GM19397 (cell line): ENCODE measurements at regions not wholly inside any gene's neighbourhood (a gene's known extent, or its start where the extent isn't known, plus 50 kb on each side); places are given as distances from the start of the nearest gene placed in this dataset.
"Not testable (repeated sequence)": the region's sequence is repeated elsewhere in the genome, so short reads cannot be mapped to it uniquely, and the experiment has no call there.

Source experiments
- ATAC-seq: cut with Tn5 transposase; IDR thresholded peaks from one replicate; pipeline ENCODE4 v1.9.1; 2021; ENCODE audit warnings: mild to moderate bottlenecking, moderate library complexity; ENCODE audit not compliant: unreplicated experiment

DNA sequence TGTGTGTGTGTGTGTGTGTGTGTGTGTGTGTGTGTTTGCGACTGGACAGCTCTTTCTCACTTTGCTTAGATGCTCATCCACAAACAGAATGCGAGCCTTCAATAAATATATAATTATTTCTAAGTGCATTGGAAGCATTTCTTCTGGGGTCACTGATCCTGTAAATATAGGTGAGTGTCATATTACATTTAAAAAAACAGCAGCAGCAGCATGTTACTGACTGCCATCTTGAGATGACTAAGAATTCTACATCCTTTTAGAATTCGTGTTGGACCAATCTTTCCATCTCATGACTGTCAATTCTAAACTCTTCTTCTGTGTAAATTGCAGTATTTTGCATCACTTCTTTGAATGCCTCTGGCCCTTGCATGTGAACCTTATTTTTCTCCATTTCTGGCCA is 238.0 kb upstream of the DDI1 start:
- no peak for ATAC-seq

DNA sequence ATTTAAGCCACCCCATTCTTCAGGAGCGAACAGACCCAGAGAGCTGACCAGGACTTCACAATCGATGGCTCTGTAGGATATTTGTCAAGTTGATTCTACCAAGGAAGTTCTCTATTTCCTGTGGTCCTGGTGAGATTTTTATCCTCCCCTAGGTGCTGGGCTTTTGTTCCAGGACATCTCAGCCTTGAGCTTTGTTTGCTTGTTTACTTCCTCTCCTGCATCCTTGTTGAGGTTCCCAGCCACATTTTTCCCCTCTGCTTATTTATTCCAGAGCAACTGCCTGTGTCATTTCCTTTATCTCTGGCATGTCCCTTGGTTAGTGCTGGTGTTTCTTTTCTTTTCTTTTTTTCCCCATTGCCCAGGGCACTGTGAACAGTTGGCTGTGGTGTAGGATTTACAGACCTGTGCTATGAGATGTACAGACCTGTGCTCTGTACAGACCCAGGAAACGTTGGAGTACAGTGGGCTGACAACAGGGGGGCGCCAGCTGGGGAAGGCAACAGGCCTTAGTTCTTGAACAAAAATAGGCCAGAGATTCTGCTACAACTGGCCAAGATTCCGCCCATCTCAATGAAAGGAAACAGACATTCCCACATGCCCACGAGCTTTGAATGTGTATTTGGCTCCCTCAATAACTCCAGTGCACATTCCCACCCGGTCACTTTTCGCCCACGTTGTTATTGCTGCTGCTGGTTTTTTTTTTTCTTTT is 235.9 kb upstream of the DDI1 start:
- ATAC-seq = no peak

DNA sequence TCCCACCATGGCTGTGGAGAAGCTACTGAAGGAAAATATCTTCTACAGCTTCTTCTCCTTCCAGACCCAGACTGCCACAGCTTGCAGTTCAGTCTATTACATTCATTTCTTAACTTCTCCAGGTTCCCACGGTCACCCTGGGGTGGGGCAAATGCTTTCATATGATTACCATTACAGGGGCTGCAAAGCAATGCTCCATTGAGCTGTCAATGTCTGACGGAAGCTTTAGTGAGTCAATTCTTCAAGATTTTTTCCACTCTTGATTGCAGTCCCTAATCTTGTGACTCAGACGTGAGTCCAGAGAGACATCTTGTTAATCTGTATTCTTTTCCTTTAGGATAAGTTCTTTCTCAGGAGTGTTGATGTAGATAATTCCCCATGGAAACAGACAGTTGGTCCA is 233.4 kb upstream of the DDI1 start:
- no peak for ATAC-seq

DNA sequence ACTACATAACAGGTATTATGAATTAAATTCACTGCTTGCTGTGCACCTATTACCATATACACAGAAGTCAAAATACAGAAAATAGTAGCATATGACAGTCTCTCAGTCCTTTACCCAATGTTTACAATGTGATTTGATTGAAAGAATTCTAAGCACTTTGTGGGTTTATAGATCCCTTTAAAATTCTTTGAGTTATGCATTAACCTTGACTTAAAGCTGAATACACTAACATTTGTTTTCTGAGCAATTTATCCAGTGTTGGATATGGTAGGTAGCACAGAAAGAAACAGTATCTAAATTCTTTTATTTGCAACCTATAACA is 230.8 kb upstream of the DDI1 start:
- no peak for ATAC-seq

DNA sequence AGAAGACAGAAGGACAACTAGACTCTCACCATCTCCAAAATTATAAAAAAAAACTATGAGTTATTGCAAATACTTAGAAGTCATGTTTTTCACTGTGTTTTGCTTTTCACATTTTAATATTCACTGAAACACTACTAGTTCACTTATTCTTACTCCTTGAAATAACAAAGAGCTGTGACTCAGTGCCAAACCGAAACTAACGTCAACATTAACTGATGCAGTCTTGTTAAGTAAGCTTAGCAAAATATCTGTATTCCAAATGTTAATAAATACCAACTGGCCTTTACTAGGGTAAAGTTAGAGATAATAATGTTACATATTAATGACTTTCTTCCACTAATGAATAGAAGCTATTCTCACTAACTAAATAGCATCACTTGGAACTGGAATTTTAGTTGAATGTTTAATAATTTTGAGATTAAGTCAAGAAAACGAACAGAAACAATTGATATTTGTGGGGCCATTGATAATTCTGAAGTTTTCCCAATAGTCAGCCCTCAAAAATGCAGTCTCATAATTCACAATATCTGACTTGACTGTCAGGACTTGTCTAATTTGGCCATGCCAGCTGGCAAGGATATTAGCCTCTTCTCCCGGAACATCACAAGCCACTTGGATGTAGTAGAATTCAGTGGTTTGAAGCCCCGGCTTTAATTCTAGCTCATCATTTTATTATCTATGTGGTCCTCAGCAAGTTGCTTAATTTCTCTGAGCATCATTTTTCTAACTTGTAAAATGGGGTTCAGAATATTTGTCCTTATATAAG is 230.1 kb upstream of the DDI1 start:
- no peak for ATAC-seq

DNA sequence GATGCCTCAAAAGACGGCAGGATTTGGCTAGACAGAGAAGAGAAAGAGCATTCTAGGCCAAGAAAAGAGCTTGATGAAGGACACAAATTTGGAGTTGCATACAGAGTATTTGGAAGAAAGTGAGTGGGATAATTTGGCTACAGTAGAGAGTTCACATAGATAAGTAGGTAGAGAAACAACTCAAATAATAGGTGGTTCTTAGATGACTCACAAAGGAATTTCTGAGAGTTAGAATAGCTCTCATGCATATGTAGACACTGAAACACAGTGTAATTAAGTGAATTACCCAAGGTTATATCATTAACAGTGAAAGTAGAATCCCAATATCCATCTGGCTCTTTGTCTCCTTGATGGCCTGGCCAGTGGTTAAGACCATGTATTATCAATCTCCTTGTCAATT is 228.6 kb upstream of the DDI1 start:
- no peak for ATAC-seq

DNA sequence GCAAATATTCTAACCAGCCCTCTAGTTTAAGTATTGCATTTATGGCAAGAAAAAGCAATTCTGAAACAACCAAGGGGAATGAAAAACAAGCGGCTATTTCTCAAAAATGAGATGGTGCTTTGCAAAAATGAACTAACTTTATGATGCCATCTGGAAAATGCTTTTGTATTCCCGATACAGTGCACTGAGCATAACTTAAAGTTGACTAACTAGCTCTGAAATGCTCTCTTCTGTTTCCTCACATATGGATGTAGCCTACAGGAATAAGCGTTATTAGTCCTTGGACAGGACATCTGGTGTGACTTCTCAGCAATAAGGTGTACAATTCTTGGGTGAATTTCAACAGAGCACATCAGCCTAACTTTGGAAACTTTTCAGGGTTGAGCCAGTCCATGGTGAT is 228.2 kb upstream of the DDI1 start:
- ATAC-seq = no peak

DNA sequence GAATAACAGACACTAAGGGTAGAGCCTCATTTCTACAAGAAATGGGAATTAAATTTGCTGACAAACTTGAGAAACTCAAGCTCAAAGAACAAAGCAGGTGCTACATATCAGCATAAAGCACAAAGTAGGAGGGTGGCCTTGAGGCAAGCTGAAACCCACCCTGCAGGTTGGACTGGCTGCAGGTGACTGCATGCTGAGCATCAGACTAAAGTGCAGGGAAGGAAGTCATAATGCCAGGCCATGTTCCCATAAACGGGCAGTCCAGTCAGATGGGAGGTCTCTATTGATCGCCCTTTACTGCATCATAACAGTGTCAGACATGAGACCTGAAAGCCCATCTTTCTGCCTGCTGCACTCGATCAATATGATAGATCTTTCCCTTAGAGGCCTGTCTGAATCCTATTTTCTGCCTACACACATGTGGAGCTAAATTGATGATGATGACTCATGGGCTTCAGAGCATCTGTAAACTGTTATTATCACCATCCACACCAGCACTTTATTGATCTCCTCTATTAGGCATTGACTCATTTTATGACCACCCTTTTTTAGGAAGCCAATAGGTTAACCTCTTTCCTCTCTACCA is 224.5 kb upstream of the DDI1 start:
- no peak for ATAC-seq

DNA sequence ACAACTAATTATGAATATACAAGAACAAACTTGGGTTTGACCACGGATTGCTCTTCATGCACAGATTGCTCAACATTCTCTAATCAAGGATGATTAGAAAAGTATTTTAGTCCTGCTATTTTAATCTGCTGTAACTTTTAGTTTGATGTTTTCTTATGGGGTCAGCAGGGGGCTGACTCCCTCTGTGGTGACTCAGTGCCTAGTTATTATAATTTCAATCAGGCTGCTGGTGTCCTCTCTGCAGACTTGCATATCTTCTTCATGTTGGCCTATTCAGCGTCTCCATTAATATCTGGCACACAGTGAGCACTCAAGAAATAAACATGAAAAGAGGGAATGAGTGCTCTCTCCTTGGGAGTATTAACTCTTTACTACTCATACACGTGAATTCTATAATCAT is 223.8 kb upstream of the DDI1 start:
- no peak for ATAC-seq

DNA sequence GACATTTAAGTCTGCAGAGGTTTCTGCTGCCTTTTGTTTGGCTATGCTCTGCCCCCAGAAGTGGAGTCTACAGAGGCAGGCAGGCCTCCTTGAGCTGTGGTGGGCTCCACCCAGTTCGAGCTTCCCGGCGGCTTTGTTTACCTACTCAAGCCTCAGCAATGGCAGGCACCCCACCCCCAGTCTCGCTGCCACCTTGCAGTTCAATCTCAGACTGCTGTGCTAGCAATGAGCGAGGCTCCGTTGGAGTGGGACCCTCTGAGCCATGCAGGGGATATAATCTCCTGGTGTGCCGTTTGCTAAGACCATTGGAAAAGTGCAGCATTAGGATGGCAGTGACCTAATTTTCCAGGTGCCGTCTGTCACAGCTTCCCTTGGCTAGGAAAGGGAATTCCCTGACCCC is 216.1 kb upstream of the DDI1 start:
- not testable (repeated sequence) for ATAC-seq

DNA sequence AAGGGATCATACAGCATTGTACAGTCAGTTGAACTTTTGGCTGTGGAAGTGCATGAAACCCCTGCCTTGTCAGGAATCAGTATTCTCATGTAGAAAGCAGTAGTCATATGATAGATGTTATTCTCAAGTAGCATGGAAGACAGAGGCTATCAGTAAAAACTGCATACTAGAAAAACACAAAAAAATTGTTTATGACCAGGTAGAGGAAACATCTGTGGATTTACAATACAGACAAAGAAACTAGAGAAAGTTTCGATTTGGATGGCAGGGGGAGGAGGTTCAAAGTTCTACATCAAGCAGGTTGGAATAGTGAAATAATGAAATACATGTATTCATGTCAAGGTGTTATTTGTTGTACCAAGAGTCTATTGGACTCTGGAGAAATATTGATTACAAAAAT is 212.3 kb upstream of the DDI1 start:
- no peak for ATAC-seq

DNA sequence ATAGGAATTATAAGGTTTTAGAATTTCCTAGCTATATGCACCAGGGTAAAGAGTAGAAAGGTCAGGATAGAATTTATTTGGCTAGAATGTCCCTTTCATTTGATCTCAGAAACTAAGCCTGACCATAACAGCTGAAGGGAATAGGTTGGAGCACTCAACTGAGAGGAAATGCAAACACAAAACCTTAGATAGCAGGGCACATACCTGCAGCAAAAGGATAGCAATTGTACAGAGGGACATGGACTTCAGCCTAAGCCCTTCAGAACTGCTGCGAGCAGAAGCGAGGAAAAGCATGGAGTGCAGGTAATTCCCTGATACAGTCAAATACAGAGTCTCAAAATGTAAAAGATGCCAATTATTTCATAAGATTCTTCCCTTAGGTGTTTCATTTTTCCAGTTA is 211.0 kb upstream of the DDI1 start:
- ATAC-seq = no peak

DNA sequence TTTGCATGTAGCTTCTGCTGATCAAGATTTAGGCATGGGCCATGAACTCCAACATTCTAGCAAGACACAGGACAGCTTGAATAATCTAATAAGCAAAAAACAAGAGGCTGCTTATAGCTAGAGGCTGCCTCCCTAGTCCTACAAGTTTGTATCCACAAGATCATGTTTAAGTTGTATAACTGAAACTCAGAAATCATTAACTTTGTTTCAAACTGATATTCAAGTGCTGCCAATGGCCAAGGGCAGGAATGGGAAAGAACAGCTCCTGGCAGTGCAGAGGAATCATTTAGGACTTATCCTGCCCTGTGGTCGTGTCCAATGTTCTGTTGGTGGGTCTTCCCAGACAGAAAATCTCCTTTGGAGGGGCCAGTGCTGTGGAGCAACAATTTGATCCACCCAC is 209.6 kb upstream of the DDI1 start:
- ATAC-seq = no peak

DNA sequence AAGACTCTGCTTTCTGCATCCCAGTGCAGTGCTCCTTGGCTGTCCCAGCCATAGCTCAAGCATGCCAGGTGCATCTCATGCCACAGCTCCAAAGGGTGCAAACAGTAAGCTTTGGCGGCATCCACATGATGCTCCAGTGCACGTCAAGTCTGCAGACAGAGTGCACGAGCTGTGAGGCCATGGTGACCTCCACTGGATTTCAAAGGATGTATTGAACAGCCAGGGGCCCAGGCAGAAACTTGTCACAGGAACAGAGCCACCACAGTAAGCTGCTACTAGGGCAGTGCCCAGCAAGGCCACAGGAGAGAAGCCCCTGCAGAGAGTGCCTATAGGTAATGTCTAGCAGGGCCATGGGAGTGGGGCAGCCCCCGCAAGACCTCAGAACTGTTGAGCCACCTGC is 206.8 kb upstream of the DDI1 start:
- ATAC-seq = no peak

DNA sequence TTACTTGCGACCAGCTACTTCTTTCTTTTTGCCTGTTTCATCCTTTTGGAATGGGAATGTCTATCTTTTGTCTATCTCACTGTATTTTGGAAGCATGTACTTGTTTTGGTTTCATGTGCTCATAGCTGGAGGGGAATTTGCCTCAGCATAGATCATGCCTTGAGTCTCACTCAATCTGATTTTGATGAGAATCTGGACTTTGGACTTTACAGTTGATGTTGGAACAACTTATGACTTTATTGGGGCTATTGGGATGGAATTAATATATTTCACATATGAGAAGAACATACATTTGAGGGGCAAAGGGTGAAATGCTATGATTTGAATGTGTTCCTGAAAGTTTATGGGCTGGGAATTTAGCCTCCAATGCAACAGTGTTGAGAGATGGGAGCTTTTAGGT is 206.2 kb upstream of the DDI1 start:
- ATAC-seq = no peak

DNA sequence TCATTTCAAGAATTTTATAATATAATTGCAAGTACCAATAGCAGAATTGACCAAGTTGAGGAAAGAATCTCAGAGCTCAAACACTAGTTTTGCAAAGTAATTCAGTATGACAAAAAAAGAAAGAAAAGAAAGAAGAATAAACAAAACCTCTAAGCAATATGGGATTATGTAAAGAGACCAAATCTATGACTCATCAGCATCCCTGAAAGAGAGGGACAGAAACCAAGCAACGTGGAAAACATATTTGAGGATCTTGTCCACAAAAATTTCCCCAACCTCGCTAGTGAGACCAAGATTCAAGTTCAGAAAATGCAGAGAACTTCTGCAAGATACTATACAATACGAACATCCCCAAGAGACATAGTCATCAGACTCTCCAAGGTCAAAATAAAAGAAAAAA is 203.7 kb upstream of the DDI1 start:
- ATAC-seq = no peak

DNA sequence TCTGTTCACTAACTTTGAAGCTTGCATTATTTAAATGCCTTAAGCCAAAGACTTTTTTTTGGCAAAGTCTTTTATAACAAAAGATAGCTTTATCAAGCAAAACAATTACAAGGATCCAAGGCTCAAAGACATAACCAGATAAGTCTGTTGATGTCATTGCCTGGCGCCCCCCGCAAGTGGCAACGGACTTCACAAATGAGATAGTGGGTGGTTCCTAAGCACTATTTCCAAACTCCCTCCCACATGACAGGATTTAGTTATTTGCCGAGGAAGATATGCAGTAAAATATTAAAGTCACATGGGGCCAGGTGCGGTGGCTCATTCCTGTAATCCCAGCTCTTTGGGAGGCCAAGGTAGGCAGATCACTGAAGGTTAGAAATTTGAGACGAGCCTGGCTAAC is 194.2 kb upstream of the DDI1 start:
- ATAC-seq = no peak

DNA sequence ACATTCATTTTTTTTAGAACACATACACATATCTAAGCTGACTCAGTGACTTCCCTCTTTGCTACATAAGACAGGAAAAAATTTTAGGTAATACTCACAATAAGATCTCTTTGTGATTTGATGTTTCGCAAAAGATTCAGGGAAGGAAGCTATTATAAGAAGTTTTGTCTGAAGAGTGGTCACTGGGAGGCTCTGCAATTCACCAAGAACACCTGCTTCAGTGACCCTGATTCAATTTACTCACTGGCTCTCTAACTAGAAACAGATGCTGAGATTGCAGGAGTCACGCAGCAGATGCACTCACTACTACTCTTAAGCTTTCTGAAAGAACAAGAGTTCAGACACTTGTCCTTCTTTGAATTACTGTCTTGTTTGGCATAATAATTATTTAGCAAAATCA is 193.6 kb upstream of the DDI1 start:
- no peak for ATAC-seq

DNA sequence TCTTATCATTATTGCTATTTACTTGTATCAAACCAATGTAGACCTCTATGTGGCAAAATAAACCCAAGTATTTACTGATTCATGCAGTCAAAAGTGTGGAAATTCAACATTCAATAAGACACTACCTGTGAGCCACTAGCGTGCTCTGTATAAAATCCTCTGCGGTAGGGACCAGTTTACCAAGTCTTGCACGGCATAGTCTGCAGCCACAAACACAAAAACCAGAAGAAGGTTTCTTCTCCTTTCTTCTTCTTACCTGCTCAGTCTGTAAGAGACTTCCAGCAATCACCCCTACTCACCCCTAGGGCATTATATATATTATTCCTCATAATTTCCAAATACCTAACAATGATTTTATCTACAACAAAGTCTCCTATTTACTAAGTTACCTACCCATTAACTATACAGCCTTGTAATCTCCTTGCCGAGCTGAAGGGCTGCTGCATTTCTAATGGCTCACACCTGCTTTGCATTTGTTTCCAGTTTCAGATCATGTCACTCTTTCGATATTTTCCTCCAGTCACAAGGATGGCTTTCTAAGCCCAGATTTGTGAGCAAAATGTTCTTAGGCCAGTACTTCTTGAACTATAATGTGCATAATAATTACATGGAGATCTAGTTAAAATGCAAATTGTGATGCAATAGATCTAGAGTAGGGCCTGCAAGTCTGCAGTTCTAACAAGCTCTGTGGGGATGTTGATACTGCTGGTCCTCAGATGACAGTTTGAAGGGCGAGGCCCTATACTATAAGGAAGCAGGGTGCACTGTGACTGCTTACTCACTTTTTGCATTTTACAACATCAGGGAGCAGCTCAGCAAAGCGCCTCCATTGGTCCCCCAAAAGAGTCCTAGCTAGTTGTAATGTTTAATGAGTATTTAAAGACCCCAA is 191.9 kb upstream of the DDI1 start:
- ATAC-seq = peak; percentile 98

DNA sequence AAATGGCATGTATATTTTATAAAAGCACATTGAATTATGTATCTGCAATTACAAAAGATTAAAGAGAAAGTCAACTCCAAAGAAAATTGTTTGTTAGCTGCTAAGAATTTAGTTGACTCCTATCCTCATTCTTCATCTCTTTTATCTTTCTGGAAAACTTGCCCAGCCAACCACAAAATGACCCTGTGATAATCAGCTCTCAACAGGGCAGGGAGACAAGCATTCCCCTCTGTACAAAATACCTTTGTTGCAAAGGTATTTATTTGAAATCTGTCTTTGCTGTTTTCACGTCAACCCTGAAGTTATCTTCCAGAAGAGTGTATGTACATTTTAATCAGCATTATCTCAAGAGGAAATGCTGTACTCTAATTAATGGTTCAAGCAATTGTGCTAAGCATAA is 191.1 kb upstream of the DDI1 start:
- no peak for ATAC-seq

DNA sequence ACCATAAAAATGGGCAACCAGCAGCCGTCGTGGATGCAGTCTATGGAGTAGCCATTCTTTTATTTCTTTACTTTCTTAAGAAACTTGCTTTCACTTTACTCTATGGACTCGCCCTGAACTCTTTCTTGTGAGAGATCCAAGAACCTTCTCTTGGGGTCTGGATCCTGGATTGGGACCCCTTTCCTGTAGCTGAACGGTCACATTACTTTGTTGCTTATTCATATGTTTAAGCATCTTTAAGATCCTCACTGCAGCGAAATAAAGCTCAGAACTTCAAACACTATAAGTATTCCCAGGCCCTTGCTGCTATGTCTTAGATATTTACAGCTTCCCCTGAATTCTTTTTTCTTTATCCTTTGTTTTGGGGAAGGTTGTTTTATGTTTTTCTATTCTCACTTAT is 187.8 kb upstream of the DDI1 start:
- no peak for ATAC-seq

DNA sequence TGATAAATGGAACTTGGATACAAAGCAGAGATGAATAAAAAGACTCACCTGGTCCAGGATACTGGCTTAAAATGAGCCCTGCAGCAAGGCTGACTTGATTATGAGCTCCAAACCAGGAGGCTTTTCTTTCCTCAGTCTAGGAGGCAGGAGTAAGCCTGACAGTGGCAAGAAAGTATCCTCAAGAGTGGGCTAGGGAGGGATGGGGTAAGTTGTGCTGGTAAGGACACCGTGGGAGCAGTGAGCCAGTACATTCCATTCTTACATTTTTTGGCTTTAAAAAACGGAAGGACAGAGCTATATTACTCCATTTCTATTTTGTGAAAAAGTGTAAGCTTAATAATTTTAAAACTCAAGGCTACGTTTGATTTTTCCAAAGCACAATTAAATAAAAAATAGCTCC is 187.1 kb upstream of the DDI1 start:
- ATAC-seq = no peak
